PFSK-1 (cell line): ENCODE measurements at regions not wholly inside any gene's neighbourhood (a gene's known extent, or its start where the extent isn't known, plus 50 kb on each side); places are given as distances from the start of the nearest gene placed in this dataset.

ENCODE experiments used
- POLR2AphosphoS5 ChIP-seq: IDR thresholded peaks from 2 replicates; pipeline ENCODE4 v1.6.1; 2012; ENCODE audit warnings: low read depth, mild to moderate bottlenecking, control low read depth, low read length, moderate library complexity
- REST ChIP-seq, 2 experiments: IDR thresholded peaks; 2 replicates each; pipeline versions ENCODE4 v1.6.1 to v1.8.0; 2011 to 2012; ENCODE audit warnings: low read depth in 2 of 2, low read length in 2 of 2, control low read depth in 1 of 2, inconsistent platforms in 1 of 2, mild to moderate bottlenecking in 1 of 2, moderate library complexity in 1 of 2; ENCODE audit not compliant: insufficient read depth in 1 of 2
- SIN3A ChIP-seq: IDR thresholded peaks from 2 replicates; pipeline ENCODE4 v1.6.1; 2012; ENCODE audit warnings: mild to moderate bottlenecking, low read length, moderate library complexity, borderline replicate concordance; ENCODE audit not compliant: insufficient read depth
- TAF1 ChIP-seq: IDR thresholded peaks from 2 replicates; pipeline ENCODE4 v1.6.1; 2012; ENCODE audit warnings: low read length, control low read depth, borderline replicate concordance; ENCODE audit not compliant: insufficient read depth

- TF ChIP-seq POLR2AphosphoS5 = no peak
- TF ChIP-seq TAF1 = no peak
- TF ChIP-seq REST (IDR thresholded peaks at IDR 0.05; ENCODE audit: insufficient read depth in 1 of 2, low read depth in 2 of 2, low read length in 2 of 2) = no peak
- no peak for TF ChIP-seq SIN3A
Measured at GRCh38 chr9:129361196-129361595, 183.1 kb upstream of the IER5L start.
